K562 (cell line): ENCODE measurements at regions not wholly inside any gene's neighbourhood (a gene's known extent, or its start where the extent isn't known, plus 50 kb on each side); places are given as distances from the start of the nearest gene placed in this dataset.

Source experiments
- ATAC-seq: fragments of 200-7000 bp; cut with Tn5 transposase; 3 replicates; pipeline ENCODE4 v1.9.1; 2020; ENCODE audit warnings: moderate library complexity
- BruUV-seq: library from RNA; stranded (reverse); fragments of 400-500 nt; replicated peaks from 2 replicates; lab custom pipeline; 2021; lab: Mats Ljungman, UMichigan
- CTCF ChIA-PET: fragments of 300-600 bp; formaldehyde crosslinking; extraction: SDS; loops from one replicate; lab custom pipeline; 2021; ENCODE audit warnings: low intra/inter-chr PET ratio; lab: Yijun Ruan, JAX
- POLR2A ChIA-PET: fragments of 300-600, 350-650 bp; sonication (Branson Sonifier 250); formaldehyde crosslinking; extraction: SDS; loops from one replicate; lab custom pipeline; 2021; ENCODE audit warnings: antibody characterized with exemption, inconsistent platforms; lab: Yijun Ruan, JAX
- DNase-seq, 4 experiments: peaks; one replicate each; pipeline versions ENCODE4 v3.0.0 to v3.0.0-alpha.2; 2011 to 2018; ENCODE audit warnings: low spot score in 3 of 4, mixed read lengths in 3 of 4; ENCODE audit errors: extremely low read depth in 1 of 4
- FAIRE-seq: peaks from 2 replicates; lab custom pipeline; 2011; peaks lifted over from hg19 to GRCh38; lab: Jason Lieb, UNC
- H2AFZ ChIP-seq: 2 replicates; pipeline ENCODE4 v1.6.0; 2011; ENCODE audit warnings: low read depth, low read length, control low read depth, inconsistent platforms
- H3K27ac ChIP-seq: fragments of 200-600 bp; 3 replicates; pipeline ENCODE4 v1.8.0; 2011; ENCODE audit warnings: low read depth, mild to moderate bottlenecking, control low read depth, inconsistent platforms, low read length, moderate library complexity, mixed read lengths; ENCODE audit errors: extremely low read depth
- H3K27me3 ChIP-seq, 2 experiments: fragments of 300-600 bp in 1 of 2; 2 replicates in 1 of 2; 3 replicates in 1 of 2; pipeline versions ENCODE4 v1.6.0 to v1.8.0; 2011; ENCODE audit warnings: inconsistent platforms in 2 of 2, low read length in 2 of 2, mild to moderate bottlenecking in 1 of 2, mixed read lengths in 1 of 2, moderate library complexity in 1 of 2; ENCODE audit not compliant: control insufficient read depth in 2 of 2, insufficient read depth in 2 of 2
- H3K36me3 ChIP-seq: fragments of 300-600 bp; 3 replicates; pipeline ENCODE4 v1.8.0; 2011; ENCODE audit warnings: mild to moderate bottlenecking, low read length, inconsistent platforms; ENCODE audit not compliant: control insufficient read depth, insufficient read depth
- H3K4me1 ChIP-seq, 2 experiments: fragments of 200-600 bp in 1 of 2; replicated peaks in 1 of 2; 2 replicates in 1 of 2; 3 replicates in 1 of 2; pipeline versions ENCODE4 v1.5.1 to v1.8.0; 2011; ENCODE audit warnings: inconsistent platforms in 2 of 2, low read length in 2 of 2, mild to moderate bottlenecking in 1 of 2, mixed read lengths in 1 of 2, moderate library complexity in 1 of 2; ENCODE audit not compliant: control insufficient read depth in 2 of 2, insufficient read depth in 2 of 2
- H3K4me2 ChIP-seq: 2 replicates; pipeline ENCODE4 v1.6.1; 2011; ENCODE audit warnings: low read length, control low read depth, inconsistent platforms, mixed read lengths; ENCODE audit not compliant: insufficient read depth
- H3K4me3 ChIP-seq: fragments of 200-600 bp; sonication (generic), shearing (Covaris generic); 2 replicates; pipeline ENCODE4 v1.5.1; 2016; ENCODE audit warnings: control low read depth, inconsistent platforms
- H3K79me2 ChIP-seq: fragments of 200-600 bp; 3 replicates; pipeline ENCODE4 v1.8.0; 2011; ENCODE audit warnings: low read length, inconsistent platforms; ENCODE audit not compliant: control insufficient read depth, insufficient read depth
- H3K9ac ChIP-seq, 2 experiments: 2 replicates each; pipeline versions ENCODE4 v1.6.0 to v1.6.1; 2011; ENCODE audit warnings: low read depth in 2 of 2, low read length in 2 of 2, control low read depth in 1 of 2, inconsistent platforms in 1 of 2, mild to moderate bottlenecking in 1 of 2, mixed read lengths in 1 of 2; ENCODE audit not compliant: insufficient read depth in 1 of 2
- H3K9me1 ChIP-seq: one replicate; pipeline ENCODE4 v1.6.0; 2011; ENCODE audit warnings: inconsistent platforms, mild to moderate bottlenecking, low read length, moderate library complexity; ENCODE audit not compliant: control insufficient read depth, insufficient read depth
- H3K9me3 ChIP-seq: replicated peaks from 2 replicates; pipeline ENCODE4 v1.5.1; 2011; ENCODE audit warnings: low read depth, low read length, inconsistent platforms; ENCODE audit not compliant: control insufficient read depth, insufficient read depth
- H4K20me1 ChIP-seq: replicated peaks from 2 replicates; pipeline ENCODE4 v1.6.1; 2011; ENCODE audit warnings: low read length, inconsistent platforms, mixed read lengths; ENCODE audit not compliant: control insufficient read depth, insufficient read depth
- HMGN3 ChIP-seq: IDR thresholded peaks from 2 replicates; pipeline ENCODE4 v1.6.1; 2011; ENCODE audit warnings: borderline replicate concordance, low read depth, mild to moderate bottlenecking, mixed read lengths, low read length; ENCODE audit not compliant: insufficient read length; ENCODE audit errors: extremely low read depth
- PHF8 ChIP-seq: fragments of 200-600 bp; sonication (generic); IDR thresholded peaks from 2 replicates; pipeline ENCODE4 v1.6.1; 2012; ENCODE audit warnings: mixed run types, mild to moderate bottlenecking, inconsistent platforms, low read length, moderate library complexity, borderline replicate concordance
- SMAD3 ChIP-seq: fragments of 450-650 bp; formaldehyde crosslinking; conservative IDR thresholded peaks from 2 replicates; pipeline ENCODE4 v1.4.0; 2020; ENCODE audit warnings: mild to moderate bottlenecking
- SRSF9 ChIP-seq: fragments of 200-400 bp; formaldehyde crosslinking; IDR thresholded peaks from 2 replicates; pipeline ENCODE4 v1.6.1; 2017; ENCODE audit warnings: low read depth, low read length, borderline replicate concordance
- TAL1 ChIP-seq: fragments of 450-650 bp; IDR thresholded peaks from 2 replicates; pipeline ENCODE4 v1.6.1; 2016; ENCODE audit warnings: mild to moderate bottlenecking
- TRIM28 ChIP-seq: fragments of 450-650 bp; IDR thresholded peaks from 2 replicates; pipeline ENCODE4 v1.6.1; 2017
- ZFP36 ChIP-seq: fragments of 150-350 bp; IDR thresholded peaks from 2 replicates; pipeline ENCODE4 v1.6.1; 2018; ENCODE audit warnings: low read length, low read depth; ENCODE audit not compliant: partially characterized antibody
- WGBS: fragments of 100-300 bp; shearing (Covaris generic); methylation state at CpG from one replicate; pipeline ENCODE4 v1.1.6; 2016; ENCODE audit warnings: low coverage, mixed read lengths; ENCODE audit not compliant: insufficient coverage; ENCODE audit errors: missing lambda C conversion rate; 5-methylcytosine and 5-hydroxymethylcytosine counted together
- in situ Hi-C: fragments of 300-500 bp; cut with MboI; formaldehyde crosslinking; loops from 4 replicates; pipeline ENCODE4 v1.15.0; 2018; ENCODE audit warnings: inconsistent platforms, mixed read lengths
- intact Hi-C: fragments of 100-400 bp; cut with micrococcal nuclease; formaldehyde crosslinking; loops from 2 replicates; pipeline ENCODE4 v1.14.2; 2022
- TF ChIP-seq, protein P1 (sequence below): sonication (generic); formaldehyde crosslinking; IDR thresholded peaks from 2 replicates; pipeline ENCODE4 v1.8.0; 2022; ENCODE audit warnings: mild to moderate bottlenecking, missing genetic modification reagents
- TF ChIP-seq, protein P2 (sequence below): fragments of 450-650 bp; IDR thresholded peaks from 2 replicates; pipeline ENCODE4 v1.6.1; 2017; ENCODE audit warnings: antibody characterized with exemption
- TF ChIP-seq, protein P3 (sequence below): fragments of 450-650 bp; IDR thresholded peaks from 2 replicates; pipeline ENCODE4 v1.6.1; 2017; ENCODE audit warnings: antibody characterized with exemption, mild to moderate bottlenecking

DNA sequence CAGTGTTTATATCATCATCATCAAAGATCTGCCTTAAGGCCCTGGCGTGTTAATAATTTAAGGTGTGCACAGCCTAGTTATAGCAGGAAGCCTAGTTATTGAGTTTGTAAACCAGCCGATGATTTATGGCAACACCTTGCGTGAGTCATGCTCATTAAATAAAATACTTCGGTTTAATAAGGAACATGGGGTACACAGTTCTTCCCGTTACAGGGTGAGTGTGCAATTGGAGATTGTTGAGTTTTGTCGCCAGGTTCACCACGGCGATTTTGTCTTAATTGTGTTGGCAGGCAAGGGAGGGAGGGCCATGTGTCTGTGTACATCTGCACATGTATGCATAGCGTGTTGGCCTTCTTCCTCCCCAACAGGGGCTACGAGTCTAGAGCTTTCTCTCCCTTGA is 104.0 kb downstream of the TFAP2A start:
- no peaks in the 10 kb centered on the region for H3K79me2 ChIP-seq
- BruUV-seq: no TSS peak
- POLR2A ChIA-PET: interaction anchor here (0.7 to 1.3 kb wide), 2 partner anchors 8 to 525 kb away, joined by 3 read pairs; no protein-coding TSS in a partner anchor
- no peak overlapping the region for H3K9ac ChIP-seq
- intact Hi-C loops (no loop called here), in situ Hi-C loops (no loop called here)
- H3K4me3 ChIP-seq: no peak overlapping the region
- no peak overlapping the region for H2AFZ ChIP-seq
- no peak for ATAC-seq
- no peaks in the 10 kb centered on the region for H3K27me3 ChIP-seq
- no peaks in the 10 kb centered on the region for H3K9me3 ChIP-seq
- H3K36me3 ChIP-seq: no peaks in the 10 kb centered on the region
- WGBS: 81% methylated on average over 10 of the region's 10 CpGs
- no peaks in the 10 kb centered on the region for H4K20me1 ChIP-seq
- DNase-seq: no peak
- no peak overlapping the region for H3K27ac ChIP-seq
- H3K9me1 ChIP-seq: no peaks in the 10 kb centered on the region
- H3K4me2 ChIP-seq: no peak overlapping the region
- FAIRE-seq: no peak
- CTCF ChIA-PET: no interaction called here
- peaks cover 14 to 28% of the 10 kb centered on the region in 2 experiments for H3K4me1 ChIP-seq
- TF ChIP-seq ZFP36: no peak
- TF ChIP-seq SRSF9: no peak
- TF ChIP-seq, protein P1, sequence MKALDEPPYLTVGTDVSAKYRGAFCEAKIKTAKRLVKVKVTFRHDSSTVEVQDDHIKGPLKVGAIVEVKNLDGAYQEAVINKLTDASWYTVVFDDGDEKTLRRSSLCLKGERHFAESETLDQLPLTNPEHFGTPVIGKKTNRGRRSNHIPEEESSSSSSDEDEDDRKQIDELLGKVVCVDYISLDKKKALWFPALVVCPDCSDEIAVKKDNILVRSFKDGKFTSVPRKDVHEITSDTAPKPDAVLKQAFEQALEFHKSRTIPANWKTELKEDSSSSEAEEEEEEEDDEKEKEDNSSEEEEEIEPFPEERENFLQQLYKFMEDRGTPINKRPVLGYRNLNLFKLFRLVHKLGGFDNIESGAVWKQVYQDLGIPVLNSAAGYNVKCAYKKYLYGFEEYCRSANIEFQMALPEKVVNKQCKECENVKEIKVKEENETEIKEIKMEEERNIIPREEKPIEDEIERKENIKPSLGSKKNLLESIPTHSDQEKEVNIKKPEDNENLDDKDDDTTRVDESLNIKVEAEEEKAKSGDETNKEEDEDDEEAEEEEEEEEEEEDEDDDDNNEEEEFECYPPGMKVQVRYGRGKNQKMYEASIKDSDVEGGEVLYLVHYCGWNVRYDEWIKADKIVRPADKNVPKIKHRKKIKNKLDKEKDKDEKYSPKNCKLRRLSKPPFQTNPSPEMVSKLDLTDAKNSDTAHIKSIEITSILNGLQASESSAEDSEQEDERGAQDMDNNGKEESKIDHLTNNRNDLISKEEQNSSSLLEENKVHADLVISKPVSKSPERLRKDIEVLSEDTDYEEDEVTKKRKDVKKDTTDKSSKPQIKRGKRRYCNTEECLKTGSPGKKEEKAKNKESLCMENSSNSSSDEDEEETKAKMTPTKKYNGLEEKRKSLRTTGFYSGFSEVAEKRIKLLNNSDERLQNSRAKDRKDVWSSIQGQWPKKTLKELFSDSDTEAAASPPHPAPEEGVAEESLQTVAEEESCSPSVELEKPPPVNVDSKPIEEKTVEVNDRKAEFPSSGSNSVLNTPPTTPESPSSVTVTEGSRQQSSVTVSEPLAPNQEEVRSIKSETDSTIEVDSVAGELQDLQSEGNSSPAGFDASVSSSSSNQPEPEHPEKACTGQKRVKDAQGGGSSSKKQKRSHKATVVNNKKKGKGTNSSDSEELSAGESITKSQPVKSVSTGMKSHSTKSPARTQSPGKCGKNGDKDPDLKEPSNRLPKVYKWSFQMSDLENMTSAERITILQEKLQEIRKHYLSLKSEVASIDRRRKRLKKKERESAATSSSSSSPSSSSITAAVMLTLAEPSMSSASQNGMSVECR (CRISPR knock-in tag): no peak
- TF ChIP-seq, protein P2, sequence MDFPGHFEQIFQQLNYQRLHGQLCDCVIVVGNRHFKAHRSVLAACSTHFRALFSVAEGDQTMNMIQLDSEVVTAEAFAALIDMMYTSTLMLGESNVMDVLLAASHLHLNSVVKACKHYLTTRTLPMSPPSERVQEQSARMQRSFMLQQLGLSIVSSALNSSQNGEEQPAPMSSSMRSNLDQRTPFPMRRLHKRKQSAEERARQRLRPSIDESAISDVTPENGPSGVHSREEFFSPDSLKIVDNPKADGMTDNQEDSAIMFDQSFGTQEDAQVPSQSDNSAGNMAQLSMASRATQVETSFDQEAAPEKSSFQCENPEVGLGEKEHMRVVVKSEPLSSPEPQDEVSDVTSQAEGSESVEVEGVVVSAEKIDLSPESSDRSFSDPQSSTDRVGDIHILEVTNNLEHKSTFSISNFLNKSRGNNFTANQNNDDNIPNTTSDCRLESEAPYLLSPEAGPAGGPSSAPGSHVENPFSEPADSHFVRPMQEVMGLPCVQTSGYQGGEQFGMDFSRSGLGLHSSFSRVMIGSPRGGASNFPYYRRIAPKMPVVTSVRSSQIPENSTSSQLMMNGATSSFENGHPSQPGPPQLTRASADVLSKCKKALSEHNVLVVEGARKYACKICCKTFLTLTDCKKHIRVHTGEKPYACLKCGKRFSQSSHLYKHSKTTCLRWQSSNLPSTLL: no peak
- no peak for TF ChIP-seq TRIM28
- no peak for TF ChIP-seq HMGN3
- TF ChIP-seq TAL1: no peak
- TF ChIP-seq SMAD3 (CRISPR knock-in tag): no peak
- no peak for TF ChIP-seq PHF8
- TF ChIP-seq, protein P3, sequence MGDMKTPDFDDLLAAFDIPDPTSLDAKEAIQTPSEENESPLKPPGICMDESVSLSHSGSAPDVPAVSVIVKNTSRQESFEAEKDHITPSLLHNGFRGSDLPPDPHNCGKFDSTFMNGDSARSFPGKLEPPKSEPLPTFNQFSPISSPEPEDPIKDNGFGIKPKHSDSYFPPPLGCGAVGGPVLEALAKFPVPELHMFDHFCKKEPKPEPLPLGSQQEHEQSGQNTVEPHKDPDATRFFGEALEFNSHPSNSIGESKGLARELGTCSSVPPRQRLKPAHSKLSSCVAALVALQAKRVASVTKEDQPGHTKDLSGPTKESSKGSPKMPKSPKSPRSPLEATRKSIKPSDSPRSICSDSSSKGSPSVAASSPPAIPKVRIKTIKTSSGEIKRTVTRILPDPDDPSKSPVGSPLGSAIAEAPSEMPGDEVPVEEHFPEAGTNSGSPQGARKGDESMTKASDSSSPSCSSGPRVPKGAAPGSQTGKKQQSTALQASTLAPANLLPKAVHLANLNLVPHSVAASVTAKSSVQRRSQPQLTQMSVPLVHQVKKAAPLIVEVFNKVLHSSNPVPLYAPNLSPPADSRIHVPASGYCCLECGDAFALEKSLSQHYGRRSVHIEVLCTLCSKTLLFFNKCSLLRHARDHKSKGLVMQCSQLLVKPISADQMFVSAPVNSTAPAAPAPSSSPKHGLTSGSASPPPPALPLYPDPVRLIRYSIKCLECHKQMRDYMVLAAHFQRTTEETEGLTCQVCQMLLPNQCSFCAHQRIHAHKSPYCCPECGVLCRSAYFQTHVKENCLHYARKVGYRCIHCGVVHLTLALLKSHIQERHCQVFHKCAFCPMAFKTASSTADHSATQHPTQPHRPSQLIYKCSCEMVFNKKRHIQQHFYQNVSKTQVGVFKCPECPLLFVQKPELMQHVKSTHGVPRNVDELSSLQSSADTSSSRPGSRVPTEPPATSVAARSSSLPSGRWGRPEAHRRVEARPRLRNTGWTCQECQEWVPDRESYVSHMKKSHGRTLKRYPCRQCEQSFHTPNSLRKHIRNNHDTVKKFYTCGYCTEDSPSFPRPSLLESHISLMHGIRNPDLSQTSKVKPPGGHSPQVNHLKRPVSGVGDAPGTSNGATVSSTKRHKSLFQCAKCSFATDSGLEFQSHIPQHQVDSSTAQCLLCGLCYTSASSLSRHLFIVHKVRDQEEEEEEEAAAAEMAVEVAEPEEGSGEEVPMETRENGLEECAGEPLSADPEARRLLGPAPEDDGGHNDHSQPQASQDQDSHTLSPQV: no peak
